ENCODE measurements at regions not wholly inside any gene's neighbourhood (a gene's known extent, or its start where the extent isn't known, plus 50 kb on each side); places are given as distances from the start of the nearest gene placed in this dataset.

DNA sequence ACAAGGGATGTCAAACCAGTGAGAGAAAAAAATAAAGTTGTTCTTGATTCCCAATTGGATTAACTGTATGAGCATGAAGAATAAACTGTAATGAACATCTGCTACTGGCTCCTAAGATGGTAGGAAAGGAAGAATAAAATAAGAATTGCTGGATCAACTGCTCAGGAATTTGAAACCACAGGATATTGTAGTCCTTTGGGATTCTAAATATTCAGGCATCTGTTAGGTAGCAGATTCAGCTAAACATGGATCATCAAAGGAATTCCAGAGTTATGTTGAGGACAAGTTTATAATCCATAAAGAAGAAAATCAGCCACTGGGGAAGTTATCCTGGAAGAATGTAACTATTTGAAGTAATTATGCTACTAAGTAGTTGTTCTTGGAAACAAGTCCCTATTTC is 65.8 kb downstream of the ISL1 start:
- DNase-seq (ENCODE audit: low read depth, low spot score) = no peak

DNA sequence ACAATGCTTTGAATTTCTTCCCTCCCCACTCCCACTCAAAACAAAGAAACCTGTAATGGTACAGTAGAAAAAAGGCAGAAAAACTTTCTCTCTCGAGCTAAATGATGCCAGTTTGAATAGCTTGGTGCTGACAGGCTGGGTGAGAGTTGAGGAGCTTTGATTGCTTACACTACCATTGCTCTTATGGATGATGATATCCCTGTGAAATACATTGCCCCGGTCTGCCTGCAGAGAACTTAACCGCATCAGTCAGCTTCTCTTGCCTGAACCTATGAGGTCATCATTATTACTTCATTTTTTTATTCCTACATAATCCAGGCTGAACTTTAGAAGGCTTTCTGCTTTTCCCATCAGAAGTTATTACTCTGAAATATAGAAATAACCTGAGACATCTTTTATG is 69.3 kb downstream of the ISL1 start:
- DNase-seq (ENCODE audit: low read depth, low spot score) = no peak

GRCh38 chr5:51465165-51465564 is 81.9 kb downstream of the ISL1 start:
- no peak for DNase-seq (ENCODE audit: low read depth, low spot score)

DNA sequence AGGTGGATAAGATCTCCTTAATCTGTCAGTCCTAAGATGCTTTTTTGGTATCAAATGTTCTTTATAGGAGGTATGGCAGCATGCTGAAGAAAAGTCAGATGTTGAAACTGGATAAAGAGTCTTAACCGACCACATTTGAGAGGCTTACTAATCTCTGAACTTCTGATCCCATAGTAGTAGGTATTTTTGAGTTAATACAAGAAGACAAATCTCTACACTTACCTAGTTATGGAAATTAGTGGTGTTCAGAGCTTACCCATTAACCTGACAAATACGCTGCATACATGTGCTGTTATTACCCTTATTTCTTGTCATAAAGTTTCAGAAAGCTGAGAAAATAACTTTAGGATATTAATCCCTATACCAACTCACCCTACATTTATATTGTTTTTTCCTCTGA is 83.0 kb downstream of the ISL1 start:
- DNase-seq (ENCODE audit: low read depth, low spot score) = no peak

DNA sequence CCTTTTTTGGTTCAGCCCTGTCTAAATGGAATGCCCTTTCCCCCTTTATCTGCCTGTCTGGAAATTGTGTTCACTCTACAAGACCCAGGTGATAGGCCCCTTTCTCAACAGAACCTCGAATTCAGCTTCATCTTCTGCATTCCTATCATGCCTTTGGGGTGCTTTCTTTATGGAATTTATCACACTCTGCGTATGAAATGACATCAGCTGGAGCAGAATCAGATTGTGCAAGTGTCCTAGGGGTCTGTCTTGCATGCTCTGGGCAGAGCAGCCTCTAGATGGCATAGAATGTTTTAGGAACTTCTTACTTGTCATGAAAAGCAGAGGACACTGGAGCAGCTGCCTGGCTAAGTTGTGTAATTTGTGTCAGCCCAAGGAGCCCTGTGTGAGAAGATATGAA is 84.9 kb downstream of the ISL1 start:
- DNase-seq (ENCODE audit: low read depth, low spot score) = no peak

DNA sequence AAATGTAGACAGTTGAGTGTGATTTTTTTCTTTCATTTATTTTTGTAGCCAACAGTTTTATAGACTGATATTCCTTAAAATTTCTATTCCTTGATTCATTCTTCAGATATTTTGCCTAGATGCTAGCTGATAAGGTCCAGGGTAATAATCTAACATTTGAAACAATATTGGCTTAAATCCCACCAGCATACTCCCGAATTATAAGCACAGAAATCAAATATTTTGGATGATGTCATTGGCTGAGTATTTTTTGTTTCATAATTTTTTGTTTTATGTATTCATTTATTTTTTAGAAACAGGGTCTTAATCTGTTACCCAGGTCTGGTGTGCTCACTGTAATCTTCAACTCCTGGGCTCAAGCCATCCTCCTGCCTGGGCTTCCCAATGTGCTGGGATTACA is 88.4 kb downstream of the ISL1 start:
- no peak for DNase-seq (ENCODE audit: low read depth, low spot score)

DNA sequence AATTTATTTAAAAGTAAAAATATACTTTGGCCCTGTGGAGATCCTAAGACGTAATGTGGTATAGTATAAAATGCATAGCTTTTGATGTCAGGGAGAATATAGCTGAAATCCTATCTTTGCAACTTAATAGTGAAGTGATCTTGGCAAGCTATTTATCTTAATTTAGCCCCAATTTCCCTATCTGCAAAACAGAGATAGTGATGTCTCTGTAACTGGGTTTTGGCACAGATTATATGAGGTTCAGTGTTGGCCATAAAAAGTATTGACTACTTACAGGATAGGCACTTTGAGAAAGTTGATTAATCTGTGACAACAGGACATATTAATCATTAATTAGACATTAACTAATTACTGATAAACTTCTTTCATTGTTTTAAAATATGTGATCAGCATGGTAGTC is 89.2 kb downstream of the ISL1 start:
- DNase-seq (ENCODE audit: low read depth, low spot score) = no peak

- DNase-seq (ENCODE audit: low read depth, low spot score) = no peak
These were observed 92.4 kb downstream of the ISL1 start for GRCh38 chr5:51475628-51476027.

DNA sequence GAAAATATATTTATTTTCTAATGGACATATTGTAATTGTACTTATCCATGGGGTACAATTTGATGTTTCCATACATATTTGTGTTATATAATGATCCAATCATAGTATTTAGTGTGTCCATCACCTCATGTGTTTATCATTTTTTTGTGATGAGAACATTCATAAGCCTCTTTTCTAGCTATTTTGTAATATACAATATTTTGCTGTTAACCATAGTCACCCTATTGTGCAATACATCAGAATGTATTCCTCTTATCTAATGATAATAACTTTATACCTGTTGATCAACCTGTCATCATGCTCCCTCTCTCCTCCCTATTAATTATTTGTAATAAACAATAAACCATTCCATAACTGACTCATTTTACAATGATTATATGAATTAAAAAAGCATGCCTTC is 93.2 kb downstream of the ISL1 start:
- DNase-seq (ENCODE audit: low read depth, low spot score) = no peak

- no peak for DNase-seq (ENCODE audit: low read depth, low spot score)
These were observed 96.6 kb downstream of the ISL1 start for GRCh38 chr5:51479840-51480239.

DNA sequence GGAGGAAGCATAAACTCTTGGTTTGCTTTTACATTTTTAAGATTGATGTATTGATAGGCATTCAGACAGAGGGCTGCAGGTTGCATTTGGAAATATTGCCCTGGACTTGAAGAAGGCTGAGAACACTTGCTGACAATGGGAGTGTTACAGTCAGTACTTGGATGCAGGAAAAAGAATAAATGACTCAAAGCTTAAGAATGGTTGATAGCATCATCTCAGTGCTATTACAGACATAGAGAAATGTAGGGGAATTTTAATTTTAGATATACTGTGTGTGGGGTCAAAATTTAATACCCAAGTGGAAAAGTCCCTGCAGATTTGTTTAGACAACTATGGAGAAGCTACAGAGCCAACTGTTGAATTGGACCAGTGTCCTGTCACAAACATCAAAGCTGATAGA is 101.1 kb downstream of the ISL1 start:
- DNase-seq (ENCODE audit: low read depth, low spot score) = no peak

DNA sequence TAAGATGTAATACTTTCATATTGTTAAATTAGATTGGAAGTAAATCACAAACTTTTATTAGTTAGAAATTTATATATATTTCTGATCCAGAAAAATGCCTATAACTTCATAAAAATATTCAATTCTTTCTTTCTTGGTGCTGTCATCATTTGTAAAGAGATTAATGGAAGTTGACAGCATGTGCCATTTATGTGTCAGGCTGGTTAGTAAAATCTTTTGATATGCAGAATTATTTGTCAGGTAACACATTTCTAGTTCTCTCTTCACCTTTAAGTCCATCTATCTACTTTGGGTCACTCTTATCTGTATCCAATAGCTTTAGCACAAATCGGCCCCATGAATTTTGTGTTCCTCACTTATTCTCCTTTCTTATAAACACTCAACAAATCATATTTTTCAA is 102.9 kb downstream of the ISL1 start:
- no peak for DNase-seq (ENCODE audit: low read depth, low spot score)

- DNase-seq (ENCODE audit: low read depth, low spot score) = no peak
These were observed 104.7 kb downstream of the ISL1 start for GRCh38 chr5:51487952-51488351.

DNA sequence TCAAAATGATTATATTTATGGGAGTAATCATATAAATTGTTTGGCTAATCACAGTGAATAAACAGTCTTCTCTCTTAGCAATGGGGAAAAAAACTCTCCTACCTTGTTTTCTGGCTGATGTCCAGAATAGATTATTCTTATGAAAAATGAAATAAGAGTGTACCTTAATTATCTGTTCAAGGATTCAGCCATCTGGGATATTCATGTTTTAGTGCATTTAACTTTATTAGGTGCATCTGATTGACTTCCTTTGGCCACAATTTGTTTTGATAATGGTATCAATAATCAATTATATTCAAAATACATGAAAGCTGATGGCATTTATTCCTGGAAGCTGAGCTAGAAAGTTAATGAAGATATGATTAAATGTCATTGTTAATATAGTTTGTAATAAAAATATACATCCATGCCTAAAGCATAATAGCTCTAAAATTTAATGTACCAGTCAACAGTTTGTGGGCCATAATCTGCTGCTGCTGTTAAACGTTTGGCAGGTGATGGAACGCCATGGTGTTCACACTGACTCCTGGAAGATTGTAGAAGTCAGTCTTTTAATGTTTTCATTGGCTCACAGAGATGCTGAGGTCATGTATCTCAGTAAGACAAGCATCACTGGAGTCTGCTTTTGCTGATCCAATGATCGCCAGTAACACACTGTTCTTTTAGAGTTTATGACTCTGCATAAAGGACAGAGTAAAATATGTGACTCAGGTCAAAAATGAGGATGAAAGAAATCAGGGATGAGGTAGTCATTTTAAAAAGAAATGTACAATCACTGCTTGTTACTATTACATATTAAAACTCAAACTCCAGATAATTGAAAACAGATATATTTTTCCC is 105.8 kb downstream of the ISL1 start:
- no peak for DNase-seq (ENCODE audit: low read depth, low spot score)

GRCh38 chr5:51494821-51495220 is 111.6 kb downstream of the ISL1 start:
- DNase-seq (ENCODE audit: low read depth, low spot score) = no peak

GRCh38 chr5:51495672-51496071 is 112.4 kb downstream of the ISL1 start:
- DNase-seq (ENCODE audit: low read depth, low spot score) = no peak

- no peak for DNase-seq (ENCODE audit: low read depth, low spot score)
These were observed 134.6 kb downstream of the ISL1 start for GRCh38 chr5:51517838-51518237.

- peak; percentile 51 for DNase-seq (ENCODE audit: low read depth, low spot score)
These were observed 135.4 kb downstream of the ISL1 start for GRCh38 chr5:51518607-51519006.

- peak; percentile 46 for DNase-seq (ENCODE audit: low read depth, low spot score)
These were observed 138.3 kb downstream of the ISL1 start for GRCh38 chr5:51521583-51521982.

DNA sequence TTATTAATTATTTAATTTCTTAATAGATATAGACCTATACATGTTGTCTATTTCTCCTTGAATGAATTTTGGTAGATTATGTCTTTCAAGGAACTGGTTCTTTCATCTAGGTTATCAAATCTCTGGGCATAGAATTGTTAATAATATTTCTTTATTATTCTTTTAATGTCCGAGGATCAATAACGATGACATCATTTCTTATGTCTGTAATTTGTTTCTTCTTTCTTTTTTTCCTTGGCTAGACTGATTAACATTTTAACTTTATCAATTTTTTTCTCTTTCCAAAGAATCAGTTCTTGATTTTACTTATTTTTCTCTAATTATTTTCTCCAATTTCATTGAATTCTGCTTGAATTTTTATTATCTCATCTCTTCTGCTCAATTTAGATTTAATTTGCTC is 156.0 kb downstream of the ISL1 start:
- DNase-seq (ENCODE audit: low read depth, low spot score) = no peak

- DNase-seq (ENCODE audit: low read depth, low spot score) = no peak
These were observed 161.0 kb downstream of the ISL1 start for GRCh38 chr5:51544031-51544785.

- DNase-seq (ENCODE audit: low read depth, low spot score) = no peak
These were observed 173.6 kb downstream of the ISL1 start for GRCh38 chr5:51556833-51557232.

DNA sequence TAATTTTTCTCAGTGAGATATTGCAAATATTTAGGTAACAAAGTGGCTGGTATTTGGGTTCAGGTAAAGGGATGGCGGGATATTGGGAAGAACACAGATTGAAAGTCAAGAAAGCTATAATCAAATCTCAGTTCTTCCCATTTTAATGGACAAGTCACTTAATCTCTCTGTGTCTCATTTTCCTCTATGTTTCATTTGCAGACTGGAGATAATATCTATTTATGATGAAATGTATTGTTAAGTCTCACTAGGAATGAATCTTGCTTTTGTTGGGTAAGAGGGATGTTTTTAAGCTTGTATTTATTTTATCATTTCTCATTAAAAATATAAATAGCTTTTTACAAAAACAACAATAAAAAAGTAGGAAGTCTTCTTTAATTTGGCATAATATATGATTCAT is 175.4 kb downstream of the ISL1 start:
- DNase-seq (ENCODE audit: low read depth, low spot score) = no peak
